ENCODE measurements at regions not wholly inside any gene's neighbourhood (a gene's known extent, or its start where the extent isn't known, plus 50 kb on each side); places are given as distances from the start of the nearest gene placed in this dataset.

DNA sequence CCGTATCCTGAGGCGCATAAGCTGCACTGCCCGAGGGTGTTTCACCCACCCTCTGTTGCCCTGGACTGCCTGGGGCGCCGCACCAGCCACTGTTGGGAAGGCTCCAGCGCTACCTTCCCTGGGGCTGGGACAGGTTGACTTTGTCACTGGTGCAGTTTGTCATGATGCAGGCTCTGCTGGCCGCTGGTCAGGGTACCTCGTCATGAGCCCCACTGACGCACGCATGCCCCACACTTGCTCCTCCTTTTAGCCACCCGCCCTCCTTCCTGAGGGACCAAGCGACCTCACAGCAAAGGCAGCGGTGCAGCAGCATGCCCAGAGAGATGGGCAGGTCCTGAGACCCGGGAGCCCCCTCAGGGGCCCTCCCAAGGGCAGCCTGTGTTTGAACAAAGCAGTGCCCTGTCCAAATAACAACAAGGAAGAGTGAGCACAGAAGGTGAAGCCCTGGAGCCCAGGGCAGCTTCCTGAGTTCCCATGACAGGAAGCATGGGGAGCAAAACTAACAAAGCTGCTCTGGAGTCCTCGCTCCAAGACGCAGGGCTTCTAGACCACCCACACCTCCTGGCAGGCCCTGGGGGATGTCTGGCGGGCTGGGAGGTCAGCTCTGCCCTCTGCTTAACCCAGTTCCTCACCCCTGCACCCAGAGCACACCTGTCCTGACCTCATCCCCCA is 50.1 kb upstream of the SMOC2 start:
- H3K27me3 Mint-ChIP-seq: peaks cover 4% of the 10 kb centered on the region
- H3K9me3 Mint-ChIP-seq: no peaks in the 10 kb centered on the region
- no peak for DNase-seq
- no peak overlapping the region for H3K27ac Mint-ChIP-seq
- no peak overlapping the region for H3K4me3 Mint-ChIP-seq
- no peaks in the 10 kb centered on the region for H3K4me1 Mint-ChIP-seq (ENCODE audit: low read depth)
- H3K36me3 Mint-ChIP-seq (ENCODE audit: low read depth): no peaks in the 10 kb centered on the region

All from activated T-cell treated with anti-CD3 and anti-CD28 coated beads, Interleukin-2, amount 50 U/mL, for 24 hours (primary cell).